ENCODE measurements at regions not wholly inside any gene's neighbourhood (a gene's known extent, or its start where the extent isn't known, plus 50 kb on each side); places are given as distances from the start of the nearest gene placed in this dataset.

DNA sequence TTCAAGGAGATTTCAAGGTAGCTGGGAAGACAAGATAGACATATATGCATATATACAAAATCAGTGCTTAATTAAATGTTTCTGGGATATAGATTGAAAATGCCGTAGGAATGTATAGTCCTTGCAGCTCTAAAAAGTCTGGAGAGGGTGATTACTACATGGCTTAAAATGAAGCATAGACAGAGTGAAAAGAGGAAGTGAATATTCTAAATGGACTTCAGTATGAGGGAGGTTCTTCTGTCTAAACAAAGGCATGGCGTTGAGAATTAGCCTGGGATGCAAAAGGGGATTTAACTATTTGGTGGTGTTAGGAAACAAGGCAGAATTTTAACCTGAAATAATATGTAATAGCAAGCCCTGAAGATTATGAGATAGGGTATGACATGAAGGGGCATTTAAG is 141.5 kb upstream of the FRMPD4 start:
- POLR2A ChIA-PET, result no interaction called here

DNA sequence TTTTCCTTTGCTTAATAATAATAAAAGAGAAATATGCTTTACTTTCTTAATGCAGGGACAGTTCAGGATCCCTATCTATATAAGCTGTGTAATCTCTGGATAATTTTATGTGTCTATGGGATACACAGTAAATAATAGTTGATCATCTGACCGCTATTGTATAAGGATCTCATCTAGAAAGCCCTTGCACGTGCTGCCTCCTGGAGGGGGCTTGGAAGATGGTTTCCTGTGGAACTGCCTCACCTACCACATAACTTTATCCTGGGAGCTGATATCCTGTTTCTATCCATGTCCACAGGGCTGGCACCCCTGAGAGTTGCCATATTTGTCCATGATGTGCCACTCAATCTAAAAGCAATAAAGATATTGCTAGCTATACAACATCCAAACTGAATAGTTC is 139.3 kb upstream of the FRMPD4 start:
- intact Hi-C loops (cut with micrococcal nuclease), result no loop called here
- ATAC-seq, result no peak
- H3K27me3 ChIP-seq (ENCODE audit: control insufficient read depth in 2 of 2, insufficient read depth in 2 of 2, low read length in 2 of 2), result no peaks in the 10 kb centered on the region
- peaks cover 0 to 3% (median 0%) of the 10 kb centered on the region in 11 donors for H3K9me3 Mint-ChIP-seq
- no peaks in the 10 kb centered on the region for H3K36me3 ChIP-seq (ENCODE audit: control insufficient read depth in 2 of 3, insufficient read depth in 3 of 3, low read length in 3 of 3)
- H3K27ac ChIP-seq (ENCODE audit: low read depth, low read length), result no peak overlapping the region
- H3K27ac Mint-ChIP-seq, result no peak overlapping the region
- H3K4me3 ChIP-seq (ENCODE audit: low read length), result no peak overlapping the region
- no peaks in the 10 kb centered on the region for H3K4me1 ChIP-seq (ENCODE audit: control insufficient read depth in 2 of 2, insufficient read depth in 2 of 2, low read length in 2 of 2)
- ChIA-PET CTCF (no interaction called here), POLR2A (no interaction called here)
- no peak overlapping the region for H3K4me3 Mint-ChIP-seq
- peaks cover 0 to 8% (median 3%) of the 10 kb centered on the region in 5 donors for H3K27me3 Mint-ChIP-seq
- no peaks in the 10 kb centered on the region for H3K36me3 Mint-ChIP-seq
- H3K4me1 Mint-ChIP-seq, result no peaks in the 10 kb centered on the region
- no peaks in the 10 kb centered on the region for H3K9me3 ChIP-seq (ENCODE audit: control insufficient read depth in 2 of 3, low read length in 3 of 3)
- DNase-seq, result no peak

More for the DNA sequence above, 141.5 kb upstream of the FRMPD4 start:
- CTCF ChIA-PET, result no interaction called here
- H3K27ac Mint-ChIP-seq, result no peak overlapping the region
- Histone ChIP-seq H3K9me3 (ENCODE audit: control insufficient read depth in 2 of 3, low read length in 3 of 3) (no peaks in the 10 kb centered on the region), H3K4me1 (ENCODE audit: control insufficient read depth in 2 of 2, insufficient read depth in 2 of 2, low read length in 2 of 2) (no peaks in the 10 kb centered on the region), H3K27ac (ENCODE audit: low read depth, low read length) (no peak overlapping the region), H3K27me3 (ENCODE audit: control insufficient read depth in 2 of 2, insufficient read depth in 2 of 2, low read length in 2 of 2) (no peaks in the 10 kb centered on the region), H3K36me3 (ENCODE audit: control insufficient read depth in 2 of 3, insufficient read depth in 3 of 3, low read length in 3 of 3) (no peaks in the 10 kb centered on the region), H3K4me3 (ENCODE audit: low read length) (no peak overlapping the region)
- H3K4me1 Mint-ChIP-seq, result no peaks in the 10 kb centered on the region
- DNase-seq (no peak), ATAC-seq (no peak)
- H3K4me3 Mint-ChIP-seq, result no peak overlapping the region
- no peaks in the 10 kb centered on the region for H3K36me3 Mint-ChIP-seq
- intact Hi-C loops (cut with micrococcal nuclease), result no loop called here
- H3K27me3 Mint-ChIP-seq, result peaks cover 0 to 8% (median 3%) of the 10 kb centered on the region in 5 donors
- peaks cover 0 to 3% (median 0%) of the 10 kb centered on the region in 11 donors for H3K9me3 Mint-ChIP-seq

DNA sequence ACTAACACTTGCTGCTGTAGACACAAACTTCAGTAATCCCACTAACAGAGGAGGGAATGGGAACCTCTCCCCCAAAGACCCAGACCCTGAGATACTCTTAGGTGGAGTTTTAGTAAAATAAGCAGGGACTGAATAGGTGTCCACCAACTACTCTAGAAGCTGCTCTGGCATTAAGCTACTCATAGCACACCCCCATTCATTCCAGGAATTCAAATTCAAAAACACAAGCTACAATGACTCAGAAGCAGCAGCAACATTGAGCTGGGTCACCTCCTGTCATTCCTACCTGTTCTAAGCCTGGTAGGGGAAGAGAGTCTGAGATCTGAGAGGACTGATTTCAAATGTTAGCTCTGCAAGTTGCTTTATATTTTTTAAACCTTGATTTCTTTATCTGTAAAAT is 135.4 kb upstream of the FRMPD4 start:
- H3K27ac ChIP-seq (ENCODE audit: low read depth, low read length), result no peak overlapping the region
- DNase-seq (no peak), ATAC-seq (no peak)
- H3K9me3 Mint-ChIP-seq, result peaks cover 0 to 2% (median 0%) of the 10 kb centered on the region in 11 donors
- CTCF ChIA-PET, result no interaction called here
- H3K36me3 Mint-ChIP-seq, result no peaks in the 10 kb centered on the region
- POLR2A ChIA-PET, result no interaction called here
- no peak overlapping the region for H3K4me3 Mint-ChIP-seq
- no peaks in the 10 kb centered on the region for H3K27me3 ChIP-seq (ENCODE audit: control insufficient read depth in 2 of 2, insufficient read depth in 2 of 2, low read length in 2 of 2)
- H3K4me1 ChIP-seq (ENCODE audit: control insufficient read depth in 2 of 2, insufficient read depth in 2 of 2, low read length in 2 of 2), result no peaks in the 10 kb centered on the region
- H3K4me3 ChIP-seq (ENCODE audit: low read length), result no peak overlapping the region
- no peak overlapping the region for H3K27ac Mint-ChIP-seq
- no peaks in the 10 kb centered on the region for H3K36me3 ChIP-seq (ENCODE audit: control insufficient read depth in 2 of 3, insufficient read depth in 3 of 3, low read length in 3 of 3)
- no peaks in the 10 kb centered on the region for H3K9me3 ChIP-seq (ENCODE audit: control insufficient read depth in 2 of 3, low read length in 3 of 3)
- intact Hi-C loops (cut with micrococcal nuclease), result no loop called here
- H3K27me3 Mint-ChIP-seq, result peaks cover 0 to 5% (median 0%) of the 10 kb centered on the region in 5 donors
- H3K4me1 Mint-ChIP-seq, result peaks cover 0 to 3% (median 0%) of the 10 kb centered on the region in 7 donors

DNA sequence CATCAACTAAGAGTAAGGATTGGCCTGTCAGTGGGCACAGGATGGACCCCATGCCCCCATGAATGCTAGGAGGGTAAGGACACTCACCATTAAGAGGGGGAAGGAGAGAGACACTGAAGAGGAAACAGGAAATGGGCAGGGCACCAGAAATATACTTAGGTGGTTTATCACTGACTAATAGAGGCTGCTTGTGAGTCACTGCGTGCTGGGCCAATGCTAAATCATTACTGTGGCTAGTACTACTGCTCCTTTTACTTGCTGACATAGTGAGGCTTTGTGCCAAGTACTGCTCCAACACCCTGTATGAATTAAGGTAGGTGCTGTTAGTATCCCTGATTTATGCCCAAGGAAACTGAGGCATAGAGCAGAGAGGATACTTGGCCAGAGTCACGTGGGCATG is 130.4 kb upstream of the FRMPD4 start:
- peaks cover 0 to 2% (median 0%) of the 10 kb centered on the region in 11 donors for H3K9me3 Mint-ChIP-seq
- Histone ChIP-seq H3K4me3 (ENCODE audit: low read length) (no peak overlapping the region), H3K27ac (ENCODE audit: low read depth, low read length) (no peak overlapping the region), H3K9me3 (ENCODE audit: control insufficient read depth in 2 of 3, low read length in 3 of 3) (no peaks in the 10 kb centered on the region), H3K4me1 (ENCODE audit: control insufficient read depth in 2 of 2, insufficient read depth in 2 of 2, low read length in 2 of 2) (no peaks in the 10 kb centered on the region), H3K27me3 (ENCODE audit: control insufficient read depth in 2 of 2, insufficient read depth in 2 of 2, low read length in 2 of 2) (no peaks in the 10 kb centered on the region), H3K36me3 (ENCODE audit: control insufficient read depth in 2 of 3, insufficient read depth in 3 of 3, low read length in 3 of 3) (no peaks in the 10 kb centered on the region)
- H3K36me3 Mint-ChIP-seq, result no peaks in the 10 kb centered on the region
- ATAC-seq (no peak), DNase-seq (no peak)
- POLR2A ChIA-PET, result no interaction called here
- CTCF ChIA-PET, result no interaction called here
- H3K4me3 Mint-ChIP-seq, result no peak overlapping the region
- intact Hi-C loops (cut with micrococcal nuclease), result no loop called here
- H3K27ac Mint-ChIP-seq, result no peak overlapping the region
- no peaks in the 10 kb centered on the region for H3K27me3 Mint-ChIP-seq
- H3K4me1 Mint-ChIP-seq, result peaks cover 0 to 3% (median 0%) of the 10 kb centered on the region in 7 donors

DNA sequence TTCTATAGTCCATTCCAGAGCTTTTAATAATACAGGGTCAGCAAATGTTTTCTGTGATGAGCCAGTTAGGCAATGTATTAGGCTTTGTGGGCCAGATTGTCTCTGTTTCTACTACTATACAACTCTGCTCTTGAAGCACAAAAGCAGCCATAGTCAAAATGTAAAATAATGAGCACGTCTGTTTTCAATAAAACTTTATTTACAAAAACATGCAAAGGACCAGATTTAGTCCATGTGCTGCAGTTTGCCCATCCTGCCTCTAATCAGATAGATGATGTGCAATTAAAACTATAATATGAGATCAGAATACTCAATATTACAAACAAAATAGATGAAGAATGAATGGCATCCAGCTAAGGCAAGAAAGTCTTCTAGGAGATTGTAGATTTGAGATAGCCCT is 127.8 kb upstream of the FRMPD4 start:
- Histone ChIP-seq H3K4me1 (ENCODE audit: control insufficient read depth in 2 of 2, insufficient read depth in 2 of 2, low read length in 2 of 2) (no peaks in the 10 kb centered on the region), H3K36me3 (ENCODE audit: control insufficient read depth in 2 of 3, insufficient read depth in 3 of 3, low read length in 3 of 3) (no peaks in the 10 kb centered on the region), H3K4me3 (ENCODE audit: low read length) (no peak overlapping the region), H3K9me3 (ENCODE audit: control insufficient read depth in 2 of 3, low read length in 3 of 3) (no peaks in the 10 kb centered on the region), H3K27me3 (ENCODE audit: control insufficient read depth in 2 of 2, insufficient read depth in 2 of 2, low read length in 2 of 2) (no peaks in the 10 kb centered on the region), H3K27ac (ENCODE audit: low read depth, low read length) (no peak overlapping the region)
- CTCF ChIA-PET, result no interaction called here
- peaks cover 0 to 2% (median 0%) of the 10 kb centered on the region in 11 donors for H3K9me3 Mint-ChIP-seq
- H3K27me3 Mint-ChIP-seq, result no peaks in the 10 kb centered on the region
- no peak for ATAC-seq
- POLR2A ChIA-PET, result no interaction called here
- H3K27ac Mint-ChIP-seq, result no peak overlapping the region
- intact Hi-C loops (cut with micrococcal nuclease), result loop anchor here in 1 of 2 donors (10.0 kb wide), 1 partner anchor 64 kb away; no protein-coding TSS in a partner anchor
- H3K4me3 Mint-ChIP-seq, result no peak overlapping the region
- no peaks in the 10 kb centered on the region for H3K36me3 Mint-ChIP-seq
- no peak for DNase-seq
- peaks cover 0 to 3% (median 0%) of the 10 kb centered on the region in 7 donors for H3K4me1 Mint-ChIP-seq

DNA sequence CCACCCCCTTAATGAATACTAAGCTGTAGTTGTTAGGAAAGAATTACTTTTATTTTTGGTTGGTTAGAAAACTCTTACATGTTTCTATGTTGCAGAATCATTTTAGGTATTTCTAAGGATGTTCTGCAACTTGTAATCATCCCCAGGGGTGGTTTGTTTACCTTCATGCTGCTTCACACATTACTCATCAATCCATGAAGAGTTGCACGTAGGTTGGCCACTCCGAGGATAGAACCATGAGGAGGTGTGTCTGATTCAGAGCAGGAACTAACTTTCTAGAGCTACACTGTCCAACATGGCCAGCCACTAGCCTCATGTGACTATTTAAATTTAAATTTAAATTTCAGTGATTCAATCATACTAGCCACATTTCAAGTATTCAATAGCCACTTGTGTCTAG is 127.2 kb upstream of the FRMPD4 start:
- ChIA-PET POLR2A (no interaction called here), CTCF (no interaction called here)
- no peak overlapping the region for H3K4me3 ChIP-seq (ENCODE audit: low read length)
- Mint-ChIP-seq H3K9me3 (peaks cover 0 to 2% (median 0%) of the 10 kb centered on the region in 11 donors), H3K27me3 (no peaks in the 10 kb centered on the region), H3K36me3 (no peaks in the 10 kb centered on the region), H3K4me3 (no peak overlapping the region), H3K27ac (no peak overlapping the region), H3K4me1 (peaks cover 0 to 3% (median 0%) of the 10 kb centered on the region in 7 donors)
- DNase-seq (no peak), ATAC-seq (no peak)
- H3K4me1 ChIP-seq (ENCODE audit: control insufficient read depth in 2 of 2, insufficient read depth in 2 of 2, low read length in 2 of 2), result no peaks in the 10 kb centered on the region
- intact Hi-C loops (cut with micrococcal nuclease), result loop anchor here in 1 of 2 donors (10.0 kb wide), 1 partner anchor 64 kb away; no protein-coding TSS in a partner anchor
- H3K36me3 ChIP-seq (ENCODE audit: control insufficient read depth in 2 of 3, insufficient read depth in 3 of 3, low read length in 3 of 3), result no peaks in the 10 kb centered on the region
- H3K9me3 ChIP-seq (ENCODE audit: control insufficient read depth in 2 of 3, low read length in 3 of 3), result no peaks in the 10 kb centered on the region
- no peaks in the 10 kb centered on the region for H3K27me3 ChIP-seq (ENCODE audit: control insufficient read depth in 2 of 2, insufficient read depth in 2 of 2, low read length in 2 of 2)
- no peak overlapping the region for H3K27ac ChIP-seq (ENCODE audit: low read depth, low read length)

DNA sequence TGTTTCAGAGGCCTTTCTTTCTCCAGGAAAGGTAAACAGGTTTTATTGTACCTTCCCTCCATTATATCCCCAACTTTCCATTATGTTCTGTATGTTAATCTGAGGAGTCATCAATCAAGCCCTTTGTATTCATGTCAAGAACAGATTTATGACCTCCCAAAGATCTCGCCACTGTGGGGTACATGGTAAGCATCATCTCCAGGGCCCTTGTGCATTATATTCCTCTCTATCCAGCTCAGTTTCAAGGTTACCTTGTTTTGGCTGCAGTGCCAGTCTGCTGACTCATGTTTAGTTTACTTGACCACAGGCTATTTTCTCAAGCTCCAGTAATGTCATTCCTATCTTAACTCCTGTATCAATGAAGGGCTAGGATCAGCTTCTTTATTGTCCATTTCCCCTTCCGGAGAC is 125.1 kb upstream of the FRMPD4 start:
- Mint-ChIP-seq H3K27ac (no peak overlapping the region), H3K4me3 (no peak overlapping the region), H3K9me3 (peaks cover 0 to 2% (median 0%) of the 10 kb centered on the region in 11 donors), H3K36me3 (no peaks in the 10 kb centered on the region), H3K4me1 (no peaks in the 10 kb centered on the region), H3K27me3 (no peaks in the 10 kb centered on the region)
- POLR2A ChIA-PET, result no interaction called here
- intact Hi-C loops (cut with micrococcal nuclease), result loop anchor here in 1 of 2 donors (10.0 kb wide), 1 partner anchor 62 kb away; no protein-coding TSS in a partner anchor
- H3K9me3 ChIP-seq (ENCODE audit: control insufficient read depth in 2 of 3, low read length in 3 of 3), result no peaks in the 10 kb centered on the region
- no peaks in the 10 kb centered on the region for H3K36me3 ChIP-seq (ENCODE audit: control insufficient read depth in 2 of 3, insufficient read depth in 3 of 3, low read length in 3 of 3)
- no peak overlapping the region for H3K4me3 ChIP-seq (ENCODE audit: low read length)
- no peak for ATAC-seq
- H3K4me1 ChIP-seq (ENCODE audit: control insufficient read depth in 2 of 2, insufficient read depth in 2 of 2, low read length in 2 of 2), result no peaks in the 10 kb centered on the region
- H3K27ac ChIP-seq (ENCODE audit: low read depth, low read length), result no peak overlapping the region
- CTCF ChIA-PET, result no interaction called here
- no peak for DNase-seq
- no peaks in the 10 kb centered on the region for H3K27me3 ChIP-seq (ENCODE audit: control insufficient read depth in 2 of 2, insufficient read depth in 2 of 2, low read length in 2 of 2)
